ENCODE measurements at regions not wholly inside any gene's neighbourhood (a gene's known extent, or its start where the extent isn't known, plus 50 kb on each side); places are given as distances from the start of the nearest gene placed in this dataset.
"Not testable (repeated sequence)": the region's sequence is repeated elsewhere in the genome, so short reads cannot be mapped to it uniquely, and the experiment has no call there.

GRCh38 chr3:156050918-156051317, 69.5 kb upstream of the KCNAB1 start:
- FAIRE-seq: no peak

GRCh38 chr3:156051651-156052050, 68.7 kb upstream of the KCNAB1 start:
- no peak for FAIRE-seq

GRCh38 chr3:156052115-156052514, 68.3 kb upstream of the KCNAB1 start:
- no peak for FAIRE-seq

- no peak for FAIRE-seq
Measured at GRCh38 chr3:156059950-156060501, 60.4 kb upstream of the KCNAB1 start.

GRCh38 chr3:156068151-156068550, 52.2 kb upstream of the KCNAB1 start:
- not testable (repeated sequence) for FAIRE-seq

- no peak for FAIRE-seq
Measured at GRCh38 chr3:156070028-156070427, 50.4 kb upstream of the KCNAB1 start.

All from TTC549 (cell line).